Naive thymus-derived CD4-positive, alpha-beta T cell (primary cell): ENCODE measurements at regions not wholly inside any gene's neighbourhood (a gene's known extent, or its start where the extent isn't known, plus 50 kb on each side); places are given as distances from the start of the nearest gene placed in this dataset.

Source experiments
- ATAC-seq: fragments of 150-1000 bp; cut with Tn5 transposase; 2 replicates; pipeline ENCODE4 v1.10.0; 2021; ENCODE audit warnings: mild to moderate bottlenecking, moderate library complexity
- CTCF ChIA-PET: fragments of 350-600 bp; sonication (Branson Sonifier 250); formaldehyde crosslinking; loops from one replicate; lab custom pipeline; 2021; ENCODE audit warnings: antibody characterized with exemption; lab: Charles Lee
- POLR2A ChIA-PET: fragments of 350-600 bp; sonication (Branson Sonifier 250); formaldehyde crosslinking; loops from one replicate; lab custom pipeline; 2021; ENCODE audit warnings: antibody characterized with exemption, inconsistent platforms; lab: Charles Lee
- DNase-seq, 9 donors: peaks; one replicate each; pipeline versions ENCODE4 v3.0.0 to v3.0.0-alpha.2; 2020 to 2022; ENCODE audit warnings: mixed read lengths in 1 of 9
- H3K27ac ChIP-seq: one replicate; pipeline ENCODE4 v1.7.0; 2013; ENCODE audit warnings: mild to moderate bottlenecking, low read depth, low read length, moderate library complexity
- H3K27me3 ChIP-seq, 2 donors: one replicate each; pipeline ENCODE4 v1.7.0; 2013; ENCODE audit warnings: low read length in 2 of 2, mild to moderate bottlenecking in 2 of 2, moderate library complexity in 2 of 2; ENCODE audit not compliant: control insufficient read depth in 2 of 2, insufficient read depth in 2 of 2
- H3K36me3 ChIP-seq, 3 experiments: 1 replicate in 2 of 3; 2 replicates in 1 of 3; pipeline ENCODE4 v1.7.0; 2013; ENCODE audit warnings: low read length in 3 of 3, mild to moderate bottlenecking in 3 of 3, moderate library complexity in 1 of 3; ENCODE audit not compliant: insufficient read depth in 3 of 3, control insufficient read depth in 2 of 3
- H3K4me1 ChIP-seq, 2 donors: one replicate each; pipeline ENCODE4 v1.7.0; 2013; ENCODE audit warnings: low read length in 2 of 2, mild to moderate bottlenecking in 2 of 2, moderate library complexity in 1 of 2; ENCODE audit not compliant: control insufficient read depth in 2 of 2, insufficient read depth in 2 of 2
- H3K4me3 ChIP-seq: 2 replicates; pipeline ENCODE4 v1.7.0; 2013; ENCODE audit warnings: mild to moderate bottlenecking, low read length
- H3K9me3 ChIP-seq, 3 experiments: 1 replicate in 2 of 3; 2 replicates in 1 of 3; pipeline ENCODE4 v1.7.0; 2013; ENCODE audit warnings: low read length in 3 of 3; ENCODE audit not compliant: control insufficient read depth in 2 of 3
- H3K27ac Mint-ChIP-seq, 9 donors: one replicate each; pipeline ENCODE4 v1.8.0; 2020 to 2022; ENCODE audit warnings: mixed read lengths in 9 of 9, mild to moderate bottlenecking in 8 of 9, moderate library complexity in 5 of 9, inconsistent platforms in 2 of 9
- H3K27me3 Mint-ChIP-seq, 5 donors: one replicate each; pipeline ENCODE4 v1.8.0; 2021 to 2022; ENCODE audit warnings: mixed read lengths in 5 of 5, mild to moderate bottlenecking in 1 of 5
- H3K36me3 Mint-ChIP-seq, 5 donors: one replicate each; pipeline ENCODE4 v1.8.0; 2020 to 2022; ENCODE audit warnings: mixed read lengths in 5 of 5, mild to moderate bottlenecking in 3 of 5, inconsistent platforms in 1 of 5
- H3K4me1 Mint-ChIP-seq, 7 donors: one replicate each; pipeline ENCODE4 v1.8.0; 2020 to 2022; ENCODE audit warnings: mixed read lengths in 7 of 7, mild to moderate bottlenecking in 3 of 7, inconsistent platforms in 1 of 7
- H3K4me3 Mint-ChIP-seq, 10 donors: one replicate each; pipeline ENCODE4 v1.8.0; 2020 to 2022; ENCODE audit warnings: mild to moderate bottlenecking in 10 of 10, mixed read lengths in 10 of 10, moderate library complexity in 6 of 10, inconsistent platforms in 2 of 10
- H3K9me3 Mint-ChIP-seq, 11 donors: one replicate each; pipeline ENCODE4 v1.8.0; 2020 to 2022; ENCODE audit warnings: mixed read lengths in 11 of 11, mild to moderate bottlenecking in 4 of 11, inconsistent platforms in 1 of 11, moderate library complexity in 1 of 11
- intact Hi-C, 2 donors: fragments of 100-400 bp; cut with micrococcal nuclease; formaldehyde crosslinking; loops; one replicate each; pipeline ENCODE4 v1.15.1; 2023

DNA sequence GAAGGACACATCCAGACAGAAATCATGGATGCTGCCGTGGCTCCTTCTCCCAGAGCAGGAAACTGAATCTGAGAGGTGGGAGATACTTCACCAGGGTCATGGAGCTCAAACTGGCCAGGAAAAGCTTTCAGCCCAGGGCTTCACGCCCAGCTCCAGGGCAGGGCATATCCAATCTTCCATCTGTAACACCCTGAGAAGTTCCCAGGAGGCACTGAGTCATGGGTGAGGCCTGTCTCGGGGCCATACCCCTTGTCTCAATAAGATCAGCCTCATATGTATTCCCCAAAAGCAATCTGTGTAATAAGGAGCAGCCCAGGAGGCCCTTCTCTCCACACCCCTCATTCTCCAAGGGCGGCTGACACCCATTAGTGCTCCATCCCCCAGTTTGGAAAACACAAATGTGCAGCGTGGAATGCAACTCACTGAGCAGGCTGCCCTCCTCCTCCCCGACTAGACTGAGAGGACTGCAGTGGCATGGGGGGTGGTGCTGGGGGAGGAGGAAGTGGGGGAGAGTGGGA lies 439.3 kb upstream of the SULF2 start:
- peaks cover 0 to 9% (median 3%) of the 10 kb centered on the region in 11 donors for H3K9me3 Mint-ChIP-seq
- Histone ChIP-seq H3K4me3 (no peak overlapping the region), H3K9me3 (peaks cover 0 to 7% (median 0%) of the 10 kb centered on the region in 3 experiments), H3K36me3 (no peaks in the 10 kb centered on the region), H3K4me1 (no peaks in the 10 kb centered on the region), H3K27ac (no peak overlapping the region), H3K27me3 (no peaks in the 10 kb centered on the region)
- peaks cover 0 to 30% (median 12%) of the 10 kb centered on the region in 5 donors for H3K27me3 Mint-ChIP-seq
- ATAC-seq (no peak), DNase-seq (no peak)
- H3K4me3 Mint-ChIP-seq, result no peak overlapping the region
- intact Hi-C loops, result no loop called here
- no peaks in the 10 kb centered on the region for H3K4me1 Mint-ChIP-seq
- ChIA-PET CTCF (no interaction called here), POLR2A (no interaction called here)
- H3K36me3 Mint-ChIP-seq, result peaks cover 0 to 2% (median 0%) of the 10 kb centered on the region in 5 donors
- H3K27ac Mint-ChIP-seq, result no peak overlapping the region

DNA sequence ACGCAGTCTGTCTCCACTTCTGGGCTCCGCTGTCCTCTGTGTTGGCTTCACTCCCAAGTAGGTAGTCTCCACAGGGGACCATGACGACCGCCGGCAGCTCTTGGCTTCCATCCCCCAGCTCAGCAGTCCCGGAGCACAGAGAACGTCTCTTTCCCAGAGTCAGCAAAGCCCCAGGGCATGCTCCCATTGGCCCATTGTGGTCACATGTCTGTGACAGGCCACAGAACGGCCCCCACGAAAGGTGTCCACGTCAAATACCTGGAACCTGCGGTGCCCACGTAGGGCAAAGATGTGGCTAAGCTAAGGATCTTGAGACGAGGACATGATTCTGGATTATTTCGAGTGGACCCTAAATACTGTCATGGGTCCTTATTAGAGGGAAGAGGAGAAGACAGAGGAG lies 438.4 kb upstream of the SULF2 start:
- Histone ChIP-seq H3K27ac (no peak overlapping the region), H3K4me1 (no peaks in the 10 kb centered on the region), H3K27me3 (no peaks in the 10 kb centered on the region), H3K9me3 (no peaks in the 10 kb centered on the region), H3K4me3 (no peak overlapping the region), H3K36me3 (no peaks in the 10 kb centered on the region)
- intact Hi-C loops, result no loop called here
- Mint-ChIP-seq H3K27me3 (peaks cover 0 to 34% (median 8%) of the 10 kb centered on the region in 5 donors), H3K4me1 (no peaks in the 10 kb centered on the region), H3K36me3 (no peaks in the 10 kb centered on the region), H3K9me3 (peaks cover 0 to 3% (median 0%) of the 10 kb centered on the region in 11 donors), H3K27ac (no peak overlapping the region), H3K4me3 (no peak overlapping the region)
- ChIA-PET POLR2A (no interaction called here), CTCF (no interaction called here)
- no peak for ATAC-seq
- no peak for DNase-seq

- intact Hi-C loops, result no loop called here
- Mint-ChIP-seq H3K27me3 (peaks cover 0 to 31% (median 8%) of the 10 kb centered on the region in 5 donors), H3K36me3 (no peaks in the 10 kb centered on the region), H3K4me1 (no peaks in the 10 kb centered on the region), H3K4me3 (no peak overlapping the region), H3K9me3 (peaks cover 0 to 3% (median 0%) of the 10 kb centered on the region in 11 donors), H3K27ac (no peak overlapping the region)
- ChIA-PET CTCF (no interaction called here), POLR2A (no interaction called here)
- Histone ChIP-seq H3K4me3 (no peak overlapping the region), H3K27ac (no peak overlapping the region), H3K9me3 (no peaks in the 10 kb centered on the region), H3K27me3 (no peaks in the 10 kb centered on the region), H3K4me1 (no peaks in the 10 kb centered on the region), H3K36me3 (no peaks in the 10 kb centered on the region)
- DNase-seq (no peak), ATAC-seq (no peak)
Measured at GRCh38 chr20:48222595-48223180, 437.4 kb upstream of the SULF2 start.

- Histone ChIP-seq H3K4me1 (no peaks in the 10 kb centered on the region), H3K27me3 (no peaks in the 10 kb centered on the region), H3K9me3 (no peaks in the 10 kb centered on the region), H3K4me3 (no peak overlapping the region), H3K27ac (no peak overlapping the region), H3K36me3 (no peaks in the 10 kb centered on the region)
- peaks cover 0 to 21% (median 8%) of the 10 kb centered on the region in 5 donors for H3K27me3 Mint-ChIP-seq
- H3K9me3 Mint-ChIP-seq, result peaks cover 0 to 3% (median 0%) of the 10 kb centered on the region in 11 donors
- POLR2A ChIA-PET, result no interaction called here
- no peak overlapping the region for H3K4me3 Mint-ChIP-seq
- H3K27ac Mint-ChIP-seq, result no peak overlapping the region
- ATAC-seq (no peak), DNase-seq (no peak)
- no peaks in the 10 kb centered on the region for H3K36me3 Mint-ChIP-seq
- H3K4me1 Mint-ChIP-seq, result no peaks in the 10 kb centered on the region
- CTCF ChIA-PET, result no interaction called here
- intact Hi-C loops, result no loop called here
Measured at GRCh38 chr20:48220033-48220633, 434.9 kb upstream of the SULF2 start.

- H3K36me3 Mint-ChIP-seq, result no peaks in the 10 kb centered on the region
- DNase-seq, result no peak
- H3K27ac Mint-ChIP-seq, result no peak overlapping the region
- ChIA-PET CTCF (no interaction called here), POLR2A (no interaction called here)
- H3K36me3 ChIP-seq, result no peaks in the 10 kb centered on the region
- H3K9me3 Mint-ChIP-seq, result peaks cover 0 to 2% (median 0%) of the 10 kb centered on the region in 11 donors
- no peaks in the 10 kb centered on the region for H3K27me3 ChIP-seq
- no peaks in the 10 kb centered on the region for H3K9me3 ChIP-seq
- H3K4me1 ChIP-seq, result no peaks in the 10 kb centered on the region
- intact Hi-C loops, result no loop called here
- peaks cover 0 to 25% (median 11%) of the 10 kb centered on the region in 5 donors for H3K27me3 Mint-ChIP-seq
- H3K27ac ChIP-seq, result no peak overlapping the region
- no peak for ATAC-seq
- no peak overlapping the region for H3K4me3 Mint-ChIP-seq
- H3K4me3 ChIP-seq, result no peak overlapping the region
- no peaks in the 10 kb centered on the region for H3K4me1 Mint-ChIP-seq
Measured at GRCh38 chr20:48219306-48219705, 434.0 kb upstream of the SULF2 start.

GRCh38 chr20:48217190-48217589 lies 431.9 kb upstream of the SULF2 start:
- Histone ChIP-seq H3K36me3 (no peaks in the 10 kb centered on the region), H3K9me3 (no peaks in the 10 kb centered on the region), H3K4me3 (no peak overlapping the region), H3K27ac (no peak overlapping the region), H3K27me3 (no peaks in the 10 kb centered on the region), H3K4me1 (no peaks in the 10 kb centered on the region)
- ATAC-seq (no peak), DNase-seq (no peak)
- Mint-ChIP-seq H3K4me1 (no peaks in the 10 kb centered on the region), H3K27me3 (peaks cover 0 to 22% (median 6%) of the 10 kb centered on the region in 5 donors), H3K9me3 (peaks cover 0 to 2% (median 0%) of the 10 kb centered on the region in 11 donors), H3K27ac (no peak overlapping the region), H3K36me3 (no peaks in the 10 kb centered on the region), H3K4me3 (no peak overlapping the region)
- CTCF ChIA-PET, result no interaction called here
- intact Hi-C loops, result no loop called here
- POLR2A ChIA-PET, result no interaction called here

DNA sequence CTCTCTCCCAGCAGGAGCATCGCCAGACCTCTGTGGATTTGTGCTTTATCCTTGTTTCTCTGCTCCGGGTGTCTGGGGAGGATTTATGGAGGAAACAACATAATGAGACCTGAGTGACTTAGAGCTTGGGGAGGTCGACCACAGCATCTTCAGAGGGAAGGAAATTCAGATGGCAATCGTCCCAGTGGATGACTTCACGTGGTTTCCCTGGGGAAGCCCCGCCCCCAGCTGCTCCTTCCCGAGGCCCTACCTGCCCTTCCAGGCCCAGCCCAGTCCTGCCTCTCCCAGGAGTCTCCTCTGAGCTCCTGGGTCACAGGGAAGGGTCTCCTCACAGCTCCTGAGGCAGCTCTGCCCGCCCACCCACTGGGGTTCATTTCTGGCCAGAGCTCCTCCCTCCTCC lies 430.3 kb upstream of the SULF2 start:
- intact Hi-C loops, result no loop called here
- POLR2A ChIA-PET, result no interaction called here
- Histone ChIP-seq H3K4me3 (no peak overlapping the region), H3K27ac (no peak overlapping the region), H3K27me3 (no peaks in the 10 kb centered on the region), H3K9me3 (no peaks in the 10 kb centered on the region), H3K36me3 (no peaks in the 10 kb centered on the region), H3K4me1 (no peaks in the 10 kb centered on the region)
- Mint-ChIP-seq H3K9me3 (peaks cover 0 to 4% (median 0%) of the 10 kb centered on the region in 11 donors), H3K27me3 (peaks cover 0 to 22% (median 6%) of the 10 kb centered on the region in 5 donors), H3K36me3 (no peaks in the 10 kb centered on the region), H3K4me3 (no peak overlapping the region), H3K4me1 (no peaks in the 10 kb centered on the region), H3K27ac (no peak overlapping the region)
- no peak for ATAC-seq
- DNase-seq, result no peak
- CTCF ChIA-PET, result no interaction called here
